GM21576 (cell line): ENCODE measurements at regions not wholly inside any gene's neighbourhood (a gene's known extent, or its start where the extent isn't known, plus 50 kb on each side); places are given as distances from the start of the nearest gene placed in this dataset.

Source experiments
- ATAC-seq: cut with Tn5 transposase; IDR thresholded peaks from one replicate; pipeline ENCODE4 v1.9.1; 2021; ENCODE audit warnings: mild to moderate bottlenecking, moderate library complexity; ENCODE audit not compliant: unreplicated experiment

DNA sequence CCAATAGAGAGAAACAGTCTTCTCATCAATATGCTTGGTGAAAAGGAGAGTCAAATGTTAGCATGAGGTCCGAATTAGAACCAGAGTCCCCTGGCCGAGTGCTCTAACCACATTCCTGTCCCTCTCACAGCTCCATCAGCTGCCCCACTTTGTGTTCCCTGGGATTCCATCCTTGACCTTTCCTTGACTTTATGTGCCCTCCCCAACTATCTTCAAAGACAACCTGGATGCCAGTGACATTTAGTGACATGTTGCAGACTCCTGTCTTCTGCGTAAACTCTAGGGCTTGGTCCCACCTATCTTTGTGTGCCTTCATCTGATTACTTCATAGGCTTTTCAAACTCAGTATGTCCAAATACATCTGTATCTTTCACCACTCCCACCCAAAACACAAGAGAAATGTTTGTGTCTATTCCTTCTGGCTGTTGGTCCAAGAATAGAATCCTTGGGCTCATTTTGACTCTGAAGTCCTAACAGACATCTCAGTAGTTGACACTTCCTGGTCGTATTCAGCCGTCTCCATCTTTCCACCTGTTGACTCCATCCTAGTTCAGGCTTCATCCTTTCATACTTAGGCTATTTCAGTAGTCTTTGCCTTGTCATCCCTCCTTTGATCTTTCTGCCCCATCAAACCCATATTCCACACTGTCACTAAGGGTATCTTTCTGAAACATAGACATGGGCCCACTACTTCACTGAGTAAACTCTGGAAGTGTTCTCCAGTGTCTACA is 101.4 kb upstream of the CD180 start:
- no peak for ATAC-seq

DNA sequence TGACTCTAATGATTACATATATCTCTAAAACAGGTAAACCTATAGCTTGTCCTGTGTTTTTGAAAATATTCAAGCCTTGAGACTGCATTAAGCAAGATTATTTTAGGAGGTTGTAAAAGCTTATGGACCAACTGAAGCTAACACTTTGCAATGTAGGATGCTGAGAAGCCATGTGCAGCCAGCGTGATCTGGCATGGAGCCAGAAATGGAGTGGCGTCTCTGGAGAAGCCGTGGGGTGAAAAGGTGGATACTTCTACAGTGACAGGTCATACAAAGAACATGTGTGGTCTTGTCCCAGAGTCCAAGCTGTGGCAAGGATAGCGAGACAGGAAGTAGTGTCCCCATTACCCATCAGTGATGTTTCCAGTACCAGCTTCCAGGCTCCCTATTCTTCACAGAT is 100.8 kb upstream of the CD180 start:
- ATAC-seq = no peak

DNA sequence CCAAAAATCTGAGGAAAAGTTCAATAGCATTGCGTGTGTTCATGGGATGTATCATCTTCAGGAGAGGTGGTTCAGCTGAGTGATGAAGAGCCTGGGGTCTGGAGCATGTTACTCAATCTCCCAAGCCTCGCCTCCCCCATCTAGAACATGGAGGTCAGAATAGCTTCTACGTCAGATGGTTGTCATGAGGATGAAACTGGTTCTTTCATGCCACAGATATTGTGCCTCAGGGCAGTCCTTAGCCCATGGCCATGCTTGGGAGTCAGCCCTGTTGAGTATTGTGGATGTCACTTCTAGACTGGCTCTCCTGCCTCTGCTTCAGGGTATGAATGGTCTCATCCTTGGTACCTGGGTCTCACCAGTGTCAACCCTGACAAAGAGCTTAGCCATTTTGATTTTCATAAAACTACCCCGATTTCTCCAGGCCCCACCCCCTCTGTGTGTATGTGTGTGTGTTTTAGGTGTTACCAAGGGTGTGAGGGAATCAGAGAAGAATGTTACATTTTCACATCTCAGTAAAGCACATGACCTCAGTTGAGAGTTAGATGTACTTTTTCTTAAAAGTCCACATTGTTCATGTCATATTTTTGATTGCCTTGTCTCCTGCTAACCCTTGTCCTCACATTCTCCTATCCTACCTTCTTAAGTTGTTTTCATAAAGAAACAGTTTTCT is 97.8 kb upstream of the CD180 start:
- ATAC-seq = no peak

DNA sequence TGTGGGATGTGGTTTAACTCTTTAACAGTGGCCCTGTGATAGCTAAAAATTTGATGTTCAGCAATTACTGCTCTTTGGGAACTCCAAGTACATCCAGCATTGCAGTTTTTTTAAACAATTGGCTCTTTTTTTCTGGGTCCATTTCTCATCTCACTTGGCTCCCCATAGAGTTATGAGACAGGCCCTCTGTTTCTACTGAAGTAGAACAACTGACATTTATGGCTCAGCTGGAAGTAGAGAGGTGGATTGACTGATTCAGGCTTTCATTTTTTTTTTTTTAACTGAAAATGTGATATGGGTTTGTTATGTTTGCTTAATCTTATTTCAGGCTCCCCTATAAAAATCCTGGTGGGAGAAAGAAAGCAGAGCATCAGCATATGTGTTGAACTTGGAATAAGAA is 96.6 kb upstream of the CD180 start:
- no peak for ATAC-seq

DNA sequence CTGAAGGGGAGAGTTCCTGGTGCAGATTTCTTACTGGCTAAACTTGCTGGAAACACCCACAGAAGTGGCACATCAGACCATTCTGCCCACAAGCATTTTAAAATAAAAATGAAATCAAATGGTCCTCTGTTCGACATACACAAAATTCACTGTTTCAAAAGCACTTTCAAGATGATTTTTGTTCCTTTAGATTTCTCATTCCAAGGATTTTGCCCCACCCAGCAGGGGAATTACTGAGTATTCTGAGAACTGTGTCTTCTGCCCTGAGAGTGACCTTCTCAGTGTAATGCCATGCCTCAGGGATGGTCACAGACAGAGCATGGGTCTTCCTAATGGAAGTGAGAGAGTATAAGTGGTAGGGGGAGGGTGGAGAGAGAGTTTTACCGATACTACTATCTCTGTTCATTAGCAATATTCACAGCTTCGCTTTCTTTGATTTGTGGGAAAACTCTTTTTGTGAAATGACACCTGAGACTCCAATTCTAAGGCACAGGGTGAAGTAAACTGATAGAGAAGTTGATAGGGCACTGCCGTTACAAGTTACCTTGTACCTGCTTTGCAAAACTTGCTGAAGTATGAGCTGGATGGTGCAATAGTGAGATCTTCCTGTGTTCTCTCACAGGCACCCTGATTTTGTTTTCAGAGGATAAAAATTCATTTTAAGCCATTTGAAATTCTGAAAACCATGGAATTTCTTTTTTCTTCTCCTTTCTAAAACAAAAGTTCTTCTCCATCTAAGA is 95.8 kb upstream of the CD180 start:
- no peak for ATAC-seq

DNA sequence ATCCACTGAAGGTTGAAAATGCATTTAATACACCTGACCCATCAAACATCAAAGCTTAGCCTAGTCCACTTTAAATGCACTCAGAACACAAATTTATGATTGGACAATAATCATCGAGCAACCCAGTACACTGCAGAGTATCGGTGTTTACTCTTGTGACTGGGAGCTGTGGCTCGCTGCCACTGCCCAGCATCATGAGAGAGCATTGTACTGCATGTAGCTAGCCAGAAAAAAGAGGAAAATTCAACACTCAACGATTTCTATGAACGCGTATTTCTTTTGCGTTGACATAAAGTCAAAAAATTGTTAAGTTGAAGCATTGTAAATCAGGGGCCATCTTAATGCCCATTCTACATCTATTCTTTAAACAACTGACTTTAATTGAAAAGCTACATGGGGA is 95.1 kb upstream of the CD180 start:
- ATAC-seq = no peak

DNA sequence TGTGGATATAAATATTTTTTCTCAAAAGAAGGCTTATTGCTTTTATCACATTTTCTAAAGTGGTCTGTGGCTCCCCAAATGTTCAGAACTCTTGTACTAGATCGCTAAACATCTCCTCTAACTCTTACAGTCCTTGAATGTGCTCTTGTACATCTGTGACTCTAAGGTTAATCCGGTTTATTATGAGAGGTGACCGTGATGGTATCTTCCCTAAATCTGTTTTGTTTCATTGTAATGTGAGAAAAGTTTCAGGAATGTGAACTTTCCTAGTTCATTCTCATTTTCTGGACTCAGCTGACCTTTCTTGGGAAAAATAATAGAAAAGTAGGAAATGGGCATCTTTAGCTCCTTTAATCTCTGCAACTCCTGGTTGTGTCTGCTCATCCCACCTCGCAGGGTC is 94.5 kb upstream of the CD180 start:
- no peak for ATAC-seq

DNA sequence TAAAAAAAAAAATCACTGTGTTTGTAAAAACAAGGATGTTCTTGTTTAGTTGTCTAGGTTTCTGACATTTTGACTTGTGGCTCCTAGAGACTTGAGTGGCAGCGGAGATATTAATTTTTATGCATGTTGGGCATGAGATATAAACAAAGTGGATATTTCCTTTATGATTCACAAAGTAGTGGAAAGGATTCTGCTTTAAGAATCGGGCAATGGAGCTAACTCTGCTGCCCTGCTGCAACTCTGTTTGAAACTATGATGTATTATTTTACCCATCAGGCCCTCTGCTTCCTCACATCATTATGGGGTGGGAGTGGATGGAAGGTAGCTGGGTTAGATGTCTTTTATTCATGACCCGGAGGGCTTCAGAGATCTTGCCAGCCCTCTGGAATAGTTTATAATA is 94.1 kb upstream of the CD180 start:
- ATAC-seq = no peak

DNA sequence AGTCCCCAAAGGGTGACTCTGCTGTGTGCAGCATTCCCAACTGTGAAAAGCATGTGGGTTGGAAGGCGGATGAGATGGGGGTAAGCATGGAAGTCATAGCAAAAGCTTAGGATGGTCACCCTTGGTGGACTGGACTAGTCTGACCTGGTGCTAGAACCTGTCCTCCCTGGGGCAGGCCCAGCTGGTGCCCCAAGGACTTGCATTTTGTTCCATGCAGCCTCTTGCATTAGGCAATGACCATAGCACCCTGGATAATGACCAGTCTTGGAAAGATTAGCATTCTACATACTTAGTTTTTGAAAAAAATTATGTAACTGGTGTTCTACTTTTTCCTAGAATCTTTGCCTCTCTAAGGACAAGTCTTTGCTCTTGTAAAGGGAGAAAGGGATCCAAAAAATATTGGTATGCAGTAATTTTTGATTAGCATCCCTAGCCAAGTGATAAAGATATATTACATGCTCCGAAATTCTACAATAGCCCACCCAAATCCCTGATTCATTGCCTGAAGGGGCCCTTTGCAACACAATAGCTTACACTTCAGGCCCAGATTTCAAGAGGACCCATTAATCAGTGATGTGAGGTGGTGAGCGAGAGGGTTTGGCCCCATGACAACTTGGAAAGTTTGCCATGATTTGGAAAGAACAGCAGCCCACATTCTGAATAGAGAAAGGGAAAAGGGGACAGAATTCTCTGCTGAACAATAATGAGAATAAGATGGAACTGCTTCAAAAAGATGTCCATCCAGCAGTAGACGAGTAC is 93.3 kb upstream of the CD180 start:
- ATAC-seq = no peak

DNA sequence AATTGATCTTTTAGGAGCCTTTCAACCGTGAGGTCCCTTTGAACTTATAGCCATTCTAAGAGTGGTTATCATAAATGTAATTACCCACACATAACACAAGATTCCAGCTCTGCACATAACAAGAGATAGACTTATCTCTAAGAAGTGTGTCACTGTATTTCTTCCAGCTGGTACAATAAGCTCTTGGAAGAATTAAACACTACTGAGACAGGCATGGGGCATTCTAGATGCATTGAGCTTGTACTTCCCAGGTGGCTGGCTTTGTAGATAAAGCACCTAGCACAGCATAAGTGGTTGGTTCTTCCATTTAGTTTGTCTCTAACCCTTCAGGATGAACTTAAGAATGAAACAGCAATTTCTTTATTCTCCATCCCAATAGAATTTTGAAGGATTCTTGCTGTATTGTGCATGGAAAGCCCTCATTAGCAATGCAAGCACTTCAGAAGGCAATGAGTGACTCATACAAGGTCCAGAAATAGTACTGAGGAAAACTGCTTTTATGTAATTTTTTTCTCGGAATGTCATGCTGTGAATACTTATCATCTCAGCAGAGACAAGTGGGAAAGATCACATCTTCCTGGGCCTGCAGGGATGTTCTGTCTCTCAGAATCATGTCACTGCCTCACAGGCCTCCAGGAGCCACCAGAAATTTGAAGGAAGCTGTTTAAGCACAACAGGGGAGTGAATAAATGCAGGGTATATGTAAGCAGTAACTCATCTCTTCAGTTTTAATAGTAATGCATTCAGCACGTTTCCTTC is 91.1 kb upstream of the CD180 start:
- ATAC-seq = no peak

DNA sequence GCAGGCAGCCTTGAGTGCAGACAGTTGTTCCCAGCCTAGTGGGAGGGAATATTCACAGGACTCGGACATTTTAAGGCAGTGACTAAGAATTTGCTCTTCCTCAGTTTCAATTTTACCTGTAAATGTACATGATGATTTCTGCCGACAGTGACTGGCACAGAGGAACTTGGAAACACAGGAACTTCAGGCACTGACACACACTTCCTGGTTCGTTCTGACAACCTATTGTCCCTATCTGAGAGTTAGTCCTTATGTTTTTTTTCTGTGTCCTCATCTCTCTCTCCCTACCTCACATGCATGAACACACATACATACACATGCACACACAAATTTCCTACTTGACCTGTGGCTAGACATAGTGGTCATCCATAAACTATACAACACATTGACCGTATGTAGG is 89.4 kb upstream of the CD180 start:
- ATAC-seq = no peak

DNA sequence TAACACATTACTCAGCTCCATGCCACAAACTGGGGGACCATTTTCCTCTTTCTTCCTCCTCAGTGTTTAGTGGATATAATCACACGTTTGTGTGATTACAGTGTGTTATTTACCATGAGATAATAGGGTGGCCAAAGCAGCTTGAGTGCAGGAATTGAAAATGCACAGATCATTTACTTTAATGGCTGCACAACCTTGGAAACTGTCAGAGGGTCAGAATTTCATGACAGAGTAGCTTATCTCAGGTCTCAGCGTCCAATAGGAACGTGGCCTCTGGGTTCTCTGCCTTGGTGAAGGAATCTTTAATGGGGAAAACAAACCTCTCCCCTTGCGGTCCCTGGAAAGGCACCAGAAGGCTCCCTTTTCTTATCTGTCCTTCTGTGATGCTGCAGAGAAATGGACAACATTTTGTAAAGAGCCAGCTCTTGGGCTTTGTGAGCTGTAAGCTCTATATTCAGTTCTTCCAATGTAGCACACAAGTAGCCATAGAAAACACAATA is 87.4 kb upstream of the CD180 start:
- ATAC-seq = no peak

DNA sequence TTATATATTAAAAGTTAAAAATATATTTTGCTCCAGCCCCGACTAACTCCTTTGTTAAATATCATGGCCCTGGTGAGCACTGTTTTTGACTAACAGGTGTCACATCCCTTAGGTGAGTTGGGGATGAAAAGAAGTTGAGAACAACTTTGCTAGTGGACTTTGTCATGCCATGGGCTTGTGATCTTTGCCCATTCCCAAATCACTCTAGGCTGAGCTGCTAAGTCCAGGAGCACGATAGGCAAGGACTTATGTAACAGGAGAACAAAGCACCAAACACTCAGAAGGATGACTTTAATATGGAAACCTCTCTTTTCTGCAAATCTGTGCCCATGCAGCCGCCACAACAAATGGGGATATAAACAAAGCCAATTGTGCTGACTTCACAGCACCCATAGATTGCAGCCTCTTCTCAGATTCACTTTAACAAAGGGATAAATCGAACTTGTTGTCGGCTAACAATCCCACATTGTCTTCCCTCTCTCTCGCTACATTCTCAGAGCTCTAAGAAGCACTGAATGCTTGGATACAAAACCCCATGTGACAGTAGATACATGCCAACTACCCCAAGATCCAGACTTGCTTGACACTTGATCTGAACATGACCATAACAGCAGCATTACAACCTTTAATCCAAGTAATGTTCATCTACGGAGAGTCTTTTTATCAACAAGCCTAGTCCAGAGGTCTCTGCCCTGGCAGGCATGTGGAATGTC is 86.8 kb upstream of the CD180 start:
- ATAC-seq = no peak

DNA sequence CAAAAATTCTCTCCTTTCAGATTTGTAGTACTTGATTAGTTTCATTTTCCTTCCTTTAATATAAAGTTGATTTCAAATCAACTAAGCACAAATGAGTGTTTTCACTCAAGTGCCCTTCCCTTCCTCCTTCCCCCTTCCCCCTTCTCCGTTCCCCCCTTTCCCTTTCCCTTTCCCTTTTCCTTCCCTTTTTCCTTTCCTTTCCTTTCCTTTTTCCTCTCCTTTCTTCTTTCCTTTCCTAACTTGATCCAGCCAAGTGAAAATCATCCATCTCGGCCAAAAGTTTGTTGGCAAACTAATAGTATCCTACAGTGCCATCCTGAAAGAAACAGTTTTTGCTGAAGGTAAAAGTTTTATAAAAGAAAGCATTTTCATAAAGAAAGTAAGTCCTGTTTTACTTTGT is 85.3 kb upstream of the CD180 start:
- no peak for ATAC-seq

DNA sequence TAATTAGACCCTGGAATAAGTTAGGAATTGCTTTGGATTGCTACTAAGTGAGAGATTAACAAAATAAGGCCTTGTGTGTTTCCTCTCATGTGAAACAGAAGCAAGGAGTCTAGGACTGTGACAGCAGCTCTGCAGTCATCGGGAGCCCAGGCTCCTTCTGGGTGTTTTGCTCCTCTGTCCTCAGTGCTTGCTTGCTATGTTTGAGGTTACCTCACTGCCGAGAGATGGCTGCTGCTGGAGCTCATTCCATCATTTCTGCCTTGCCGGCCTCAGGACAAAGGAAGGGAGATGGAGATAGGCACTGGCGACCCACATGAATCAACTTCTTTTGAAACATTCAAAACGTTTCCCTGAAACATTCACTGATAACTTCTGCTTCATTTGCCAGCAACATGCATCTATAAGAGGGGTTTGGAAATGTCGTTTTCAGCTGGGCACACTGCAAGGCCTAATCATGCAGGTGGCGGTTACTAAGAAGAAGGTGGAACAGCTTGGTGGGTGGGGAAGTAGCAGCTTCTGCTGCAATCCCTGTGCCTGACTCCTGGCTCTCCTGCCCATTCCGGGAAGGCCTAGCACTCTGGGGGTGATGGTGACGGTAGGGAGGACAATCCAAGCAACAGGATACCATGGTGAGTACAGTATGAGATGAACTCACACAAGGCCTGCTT is 77.2 kb upstream of the CD180 start:
- ATAC-seq = no peak

DNA sequence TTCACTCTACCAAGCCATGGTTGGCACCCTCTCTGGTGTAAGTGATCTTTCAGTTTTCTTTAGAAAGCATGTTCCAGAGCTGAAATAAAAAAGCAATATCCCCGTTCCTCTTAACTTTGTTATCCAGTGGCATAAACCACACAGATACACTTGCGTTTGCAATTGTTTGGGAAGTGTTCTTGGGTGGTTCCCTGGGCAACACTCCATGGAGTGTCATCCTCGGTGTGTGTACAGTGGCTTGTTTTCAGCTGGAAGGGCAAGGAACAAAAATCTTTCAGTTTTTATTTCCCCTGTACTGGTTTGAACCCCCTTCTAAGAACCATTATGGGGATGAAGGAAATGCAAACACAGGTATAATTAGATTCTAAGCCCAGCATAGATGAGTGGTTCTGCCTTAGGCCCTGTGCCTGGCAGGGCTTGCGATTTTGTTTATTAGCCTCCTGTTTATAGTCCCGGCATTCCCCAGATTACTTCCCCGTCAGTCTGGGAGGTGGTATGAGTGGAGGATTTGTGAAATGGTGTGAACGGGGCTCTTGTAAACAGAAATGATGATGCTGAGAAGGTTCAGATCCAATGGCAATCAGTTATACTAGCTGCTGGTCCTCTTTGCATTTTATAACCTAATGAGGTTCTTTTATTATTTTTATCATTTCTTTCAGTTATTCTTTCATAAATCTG is 76.0 kb upstream of the CD180 start:
- ATAC-seq = no peak

DNA sequence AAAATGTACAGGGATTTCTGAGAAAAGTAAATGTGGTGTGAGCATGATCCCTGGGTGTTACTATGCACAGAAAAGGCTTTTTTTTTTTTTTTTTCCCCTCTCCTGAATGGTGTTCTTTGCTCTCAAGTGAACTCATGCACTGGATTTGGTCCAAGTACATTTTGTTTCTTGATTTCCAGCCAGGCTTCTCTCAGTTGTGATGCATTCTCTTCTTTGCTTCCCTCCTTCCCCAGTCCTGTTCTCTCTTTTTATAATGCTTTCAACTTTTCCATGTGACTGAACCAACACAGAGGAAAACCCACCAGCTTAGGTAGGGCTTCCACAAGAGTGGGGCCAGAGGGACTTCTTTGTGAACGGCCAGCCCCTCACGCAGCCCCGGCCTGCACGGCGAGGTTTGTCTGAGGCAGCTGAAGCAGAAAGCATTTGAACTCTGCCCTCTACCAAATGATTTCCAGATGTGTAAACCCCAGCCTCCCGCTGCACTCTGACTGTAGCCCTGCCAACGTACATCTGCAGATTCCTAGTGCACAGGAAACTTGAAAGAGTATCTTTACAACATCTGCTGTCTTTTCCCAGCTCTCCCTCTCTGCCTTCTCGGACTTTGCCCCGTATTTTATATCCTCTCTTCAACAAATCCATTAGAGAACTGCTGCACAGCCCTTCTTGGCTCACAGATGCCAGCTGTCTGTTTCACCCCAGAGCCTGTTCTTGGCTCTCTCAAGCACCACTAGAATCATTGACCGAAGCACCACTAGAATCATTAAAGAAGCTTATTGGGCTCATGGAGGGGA is 71.8 kb upstream of the CD180 start:
- ATAC-seq = no peak
